C4-2B (cell line): ENCODE measurements at regions not wholly inside any gene's neighbourhood (a gene's known extent, or its start where the extent isn't known, plus 50 kb on each side); places are given as distances from the start of the nearest gene placed in this dataset.

ENCODE experiments used
- CTCF ChIP-seq: fragments of 450-650 bp; conservative IDR thresholded peaks from 2 replicates; pipeline ENCODE4 v1.5.1; 2017; ENCODE audit warnings: mild to moderate bottlenecking
- ZFX ChIP-seq: fragments of 450-650 bp; IDR thresholded peaks from 2 replicates; pipeline ENCODE4 v1.6.1; 2017

DNA sequence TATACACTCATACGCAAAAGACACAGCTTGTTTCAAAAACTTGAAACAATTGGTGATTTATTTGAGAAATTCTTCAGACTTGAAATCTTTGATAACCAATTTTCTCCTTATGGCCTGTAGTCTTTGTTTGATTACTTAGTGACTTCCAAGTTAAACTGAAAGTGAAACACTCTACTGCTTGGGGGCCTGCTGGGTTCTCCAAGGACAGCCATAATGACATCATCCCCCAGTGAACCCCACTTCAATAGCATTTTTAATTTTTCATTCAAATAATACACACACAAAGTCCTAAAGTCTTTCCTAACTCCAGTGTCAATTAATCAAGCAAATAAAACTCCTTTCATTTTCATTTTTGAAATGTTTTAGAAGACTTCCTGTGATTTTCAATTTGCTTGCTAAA is 59.2 kb downstream of the KRTAP19-8 start:
- TF ChIP-seq CTCF (no peak), ZFX (no peak)
